ENCODE measurements at regions not wholly inside any gene's neighbourhood (a gene's known extent, or its start where the extent isn't known, plus 50 kb on each side); places are given as distances from the start of the nearest gene placed in this dataset.

DNA sequence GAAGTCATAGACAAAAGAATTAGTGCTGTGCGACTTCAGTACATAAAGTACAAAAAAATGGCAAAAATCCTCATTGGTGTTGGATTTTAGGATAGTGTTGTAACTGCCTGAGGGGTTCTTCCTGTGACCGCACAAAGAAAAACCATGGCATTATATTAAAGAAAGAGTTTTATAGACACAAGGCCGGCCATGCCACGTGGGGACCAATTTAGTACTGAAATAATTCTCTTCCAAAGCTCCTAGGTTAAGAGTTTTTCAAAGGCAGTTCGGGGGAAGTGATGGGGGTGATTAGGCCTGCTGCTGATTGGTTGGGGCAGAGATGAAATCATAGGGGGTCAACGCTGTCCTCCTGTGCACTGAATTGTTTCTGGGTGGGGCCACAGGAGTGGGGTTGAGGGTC, 150.9 kb upstream of the EEA1 start:
- no peak for TF ChIP-seq JUND (IDR thresholded peaks at IDR 0.05; ENCODE audit: low read depth)
- no peak for DNase-seq (ENCODE audit: low read depth in 1 of 2, low spot score in 1 of 2)
- in situ Hi-C loops (cut with HindIII; ENCODE audit: low pct_unique_long_range_greater_than_20kb, low sequenced_read_pairs) = no loop called here

DNA sequence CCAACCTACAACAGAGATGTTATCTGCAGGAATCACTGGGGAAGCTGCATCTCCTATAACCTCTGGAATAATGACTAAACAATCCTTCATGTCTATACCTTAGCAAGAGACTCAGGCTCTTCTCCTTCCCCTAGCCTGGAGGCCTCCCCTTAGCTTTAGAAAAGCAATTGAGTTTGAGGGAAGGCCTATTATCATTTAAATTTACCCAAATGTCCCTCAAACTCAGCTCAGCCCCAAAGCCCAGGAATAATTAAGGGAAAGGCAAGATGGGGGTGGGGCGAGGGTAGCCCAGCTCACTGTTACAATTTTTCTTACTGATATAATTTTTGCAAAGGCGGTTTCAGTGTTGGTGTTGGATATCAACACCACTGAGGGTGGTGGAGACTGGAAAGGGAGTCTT, 151.4 kb upstream of the EEA1 start:
- TF ChIP-seq JUND (IDR thresholded peaks at IDR 0.05; ENCODE audit: low read depth) = no peak
- DNase-seq (ENCODE audit: low read depth in 1 of 2, low spot score in 1 of 2) = no peak
- in situ Hi-C loops (cut with HindIII; ENCODE audit: low pct_unique_long_range_greater_than_20kb, low sequenced_read_pairs) = no loop called here

DNA sequence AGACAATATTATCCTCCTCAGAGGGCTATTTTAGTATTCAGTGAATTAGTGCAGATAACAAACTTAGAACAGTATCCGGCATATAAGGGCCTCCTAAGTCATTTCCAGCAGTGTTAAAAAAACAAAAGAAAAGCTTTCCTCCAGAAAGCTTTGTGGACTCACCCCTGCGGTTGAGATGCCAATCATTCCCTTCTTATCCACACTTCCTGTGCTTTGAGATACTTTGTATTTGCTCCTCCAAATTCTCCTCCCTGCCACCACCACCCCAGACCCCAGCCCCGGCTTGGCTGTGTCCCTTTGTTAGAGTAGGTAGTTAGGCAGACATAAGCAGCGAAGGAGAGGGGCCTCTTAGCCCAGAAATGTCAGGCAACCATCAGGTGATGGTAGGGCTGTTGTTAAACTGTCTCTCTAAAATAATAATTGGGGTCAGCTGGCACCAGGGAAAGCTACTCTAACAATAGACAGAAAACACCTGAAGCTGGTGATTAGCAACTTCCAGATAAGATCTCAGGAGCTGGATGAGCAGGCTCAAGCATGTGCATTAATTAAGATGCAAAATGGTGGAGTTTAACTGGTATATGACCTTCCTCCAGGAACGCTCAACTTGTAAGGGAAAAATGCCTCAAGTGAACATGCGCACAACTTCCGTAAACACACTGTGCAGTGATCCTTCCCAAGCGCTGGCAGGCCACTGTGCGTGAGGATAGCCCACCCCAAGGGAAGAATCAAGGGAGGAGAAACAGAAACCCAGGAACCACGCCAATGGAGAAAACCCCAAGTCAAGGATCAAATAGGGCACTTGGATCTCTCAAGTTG, 152.1 kb upstream of the EEA1 start:
- in situ Hi-C loops (cut with HindIII; ENCODE audit: low pct_unique_long_range_greater_than_20kb, low sequenced_read_pairs) = no loop called here
- no peak for TF ChIP-seq JUND (IDR thresholded peaks at IDR 0.05; ENCODE audit: low read depth)
- peak in 1 of 2 experiments; percentile 33 for DNase-seq (ENCODE audit: low read depth in 1 of 2, low spot score in 1 of 2)

DNA sequence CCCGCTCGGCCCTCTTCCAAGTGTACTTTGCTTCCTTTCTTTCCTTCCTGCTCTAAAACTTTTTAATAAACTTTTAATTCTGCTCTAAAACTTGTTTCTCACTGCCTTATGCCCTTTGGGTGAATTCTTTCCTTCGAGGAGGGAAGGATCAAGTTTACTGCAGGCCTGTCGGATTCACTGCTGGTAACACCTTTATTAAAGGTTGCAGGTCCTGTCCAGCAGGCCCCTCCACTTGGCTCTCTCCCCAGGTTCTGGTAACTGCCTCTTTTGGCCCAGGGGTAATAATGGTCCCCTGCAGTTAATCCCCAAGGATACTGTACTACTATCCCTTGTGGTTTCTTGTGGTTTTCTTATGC, 152.7 kb upstream of the EEA1 start:
- TF ChIP-seq JUND (IDR thresholded peaks at IDR 0.05; ENCODE audit: low read depth) = no peak
- in situ Hi-C loops (cut with HindIII; ENCODE audit: low pct_unique_long_range_greater_than_20kb, low sequenced_read_pairs) = no loop called here
- peak in 1 of 2 experiments; percentile 86 for DNase-seq (ENCODE audit: low read depth in 1 of 2, low spot score in 1 of 2)

DNA sequence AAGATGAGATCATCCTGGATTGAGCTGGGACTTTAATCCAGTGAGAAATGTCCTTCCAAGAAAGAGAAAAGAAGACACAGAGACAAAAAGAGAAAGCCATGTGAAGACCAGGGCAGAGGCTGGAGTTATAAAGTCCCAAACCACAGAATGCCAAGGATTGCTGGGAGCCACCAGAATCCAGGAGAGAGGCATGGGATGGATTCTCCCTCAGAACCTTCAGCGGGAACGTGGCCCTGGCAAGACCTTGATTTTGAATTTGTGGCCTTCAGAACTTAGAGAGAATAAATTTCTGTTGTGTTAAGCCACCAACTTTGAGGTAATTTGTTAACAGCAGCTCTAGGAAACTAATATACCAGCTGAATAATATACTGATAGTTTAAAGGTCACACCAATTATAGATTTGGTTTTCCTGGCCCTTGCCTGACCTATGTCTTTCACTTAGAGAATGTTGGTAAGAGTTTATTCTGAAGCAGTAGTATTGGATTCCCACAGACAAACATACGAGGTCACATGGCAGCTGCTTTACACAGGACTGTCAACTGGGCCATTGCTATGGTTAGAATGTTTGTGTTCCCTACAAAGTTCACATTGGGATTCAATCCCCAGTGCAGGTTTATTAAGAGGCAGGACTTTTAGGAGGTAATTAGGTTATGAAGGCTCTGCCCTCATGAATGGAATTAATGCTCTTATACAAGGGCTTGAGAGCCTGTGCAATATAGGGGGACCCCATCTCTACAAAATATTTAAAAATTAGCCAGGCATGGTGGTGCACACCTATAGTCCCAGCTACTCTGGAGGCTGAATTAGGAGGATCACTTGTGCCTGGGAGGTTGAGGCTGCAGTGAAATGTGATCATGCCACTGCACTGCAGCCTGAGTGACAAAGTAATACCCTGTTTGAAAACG, 156.5 kb upstream of the EEA1 start:
- peak in 1 of 2 experiments; percentile 54 for DNase-seq (ENCODE audit: low read depth in 1 of 2, low spot score in 1 of 2)
- TF ChIP-seq JUND (IDR thresholded peaks at IDR 0.05; ENCODE audit: low read depth) = no peak
- in situ Hi-C loops (cut with HindIII; ENCODE audit: low pct_unique_long_range_greater_than_20kb, low sequenced_read_pairs) = no loop called here

DNA sequence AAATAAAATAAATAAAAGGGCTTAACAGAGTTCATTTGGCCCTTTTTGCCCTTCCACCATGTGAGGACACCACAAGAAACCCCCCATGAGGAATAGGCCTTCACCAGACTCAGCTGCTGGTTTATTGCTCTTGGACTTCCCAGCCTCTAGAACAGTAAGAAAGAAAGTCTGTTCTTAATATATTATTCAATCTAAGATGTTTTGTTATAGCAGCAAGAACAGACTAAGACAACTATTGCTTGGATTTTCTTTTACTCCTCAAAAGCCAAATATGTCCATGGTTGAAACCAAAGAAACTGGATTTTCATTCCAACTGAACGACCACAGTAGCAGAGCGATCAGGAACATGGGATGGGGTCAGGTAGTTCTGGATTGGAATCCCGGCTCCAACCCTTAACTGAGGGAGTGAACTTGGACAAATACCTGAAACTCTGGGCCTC, 157.2 kb upstream of the EEA1 start:
- no peak for DNase-seq (ENCODE audit: low read depth in 1 of 2, low spot score in 1 of 2)
- TF ChIP-seq JUND (IDR thresholded peaks at IDR 0.05; ENCODE audit: low read depth) = no peak
- in situ Hi-C loops (cut with HindIII; ENCODE audit: low pct_unique_long_range_greater_than_20kb, low sequenced_read_pairs) = no loop called here

DNA sequence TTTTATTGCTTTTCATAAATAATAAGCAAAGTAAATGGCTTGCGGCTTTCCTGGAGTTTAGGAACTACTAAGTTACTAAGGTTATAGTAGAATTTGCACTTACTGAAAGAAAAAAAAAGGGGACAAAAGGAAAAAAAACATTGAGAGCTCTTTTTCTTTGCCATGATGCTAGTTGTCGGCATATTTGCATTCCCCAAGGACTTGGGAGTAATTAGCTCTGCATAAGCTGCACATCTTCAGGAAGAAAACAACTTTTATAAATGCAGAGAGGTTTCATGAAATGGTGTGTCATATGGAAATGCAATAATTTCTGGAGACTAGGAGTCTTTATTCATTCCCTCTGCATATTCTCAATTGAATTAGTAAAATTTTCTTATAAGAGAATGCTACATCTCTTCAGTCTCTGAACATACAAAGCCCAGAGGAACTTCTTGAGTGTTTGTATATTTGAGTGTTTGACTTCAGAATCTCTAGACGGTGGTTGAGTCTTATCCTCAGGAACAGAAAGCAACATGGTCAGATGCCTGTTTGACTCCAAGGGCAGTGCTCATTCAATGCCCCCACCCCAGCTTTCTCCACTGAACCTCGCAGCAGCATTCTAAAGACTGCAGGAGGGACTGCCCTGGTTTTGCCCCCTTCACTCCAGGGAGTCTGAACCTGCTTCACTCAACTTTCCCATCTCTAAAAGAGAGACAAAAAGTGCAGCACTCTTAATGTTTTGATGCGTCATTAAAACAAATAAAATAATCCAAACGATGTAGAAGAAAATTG, 158.9 kb upstream of the EEA1 start:
- in situ Hi-C loops (cut with HindIII; ENCODE audit: low pct_unique_long_range_greater_than_20kb, low sequenced_read_pairs) = no loop called here
- no peak for DNase-seq (ENCODE audit: low read depth in 1 of 2, low spot score in 1 of 2)
- TF ChIP-seq JUND (IDR thresholded peaks at IDR 0.05; ENCODE audit: low read depth) = no peak

DNA sequence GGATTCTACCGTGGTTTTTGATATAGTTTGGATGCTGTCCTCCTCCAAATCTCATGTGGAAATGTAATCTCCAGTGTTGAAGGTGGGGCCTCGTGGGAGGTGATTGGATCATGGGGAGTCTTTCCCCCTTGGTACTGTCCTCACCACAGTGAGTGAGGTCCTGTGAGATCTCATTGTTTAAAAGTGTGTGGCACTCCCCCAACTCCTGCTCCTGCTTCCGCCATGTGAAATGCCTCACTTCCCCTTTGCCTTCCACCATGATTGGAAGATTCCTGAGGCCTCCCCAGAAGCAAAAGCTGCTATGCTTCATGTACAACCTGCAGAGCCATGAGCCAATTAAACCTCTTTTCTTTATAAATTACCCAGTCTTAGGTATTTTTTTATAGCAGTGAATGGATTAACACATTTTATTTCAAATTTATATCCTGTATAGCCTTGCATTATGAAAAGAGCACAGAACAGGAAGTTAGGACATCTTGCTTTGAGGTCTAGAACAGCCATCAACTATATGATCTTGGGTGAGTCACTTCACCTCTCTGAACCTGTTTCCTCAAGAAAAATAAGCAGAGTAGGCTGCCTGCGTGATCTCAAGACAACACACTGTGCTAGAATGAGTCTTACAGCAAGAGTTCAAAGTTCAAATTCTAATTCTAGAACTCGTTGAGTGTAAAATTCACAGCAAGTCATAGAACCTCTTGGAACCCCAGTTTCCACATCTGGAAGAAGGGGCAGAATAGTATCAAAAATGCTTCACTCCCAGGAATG, 160.9 kb upstream of the EEA1 start:
- DNase-seq (ENCODE audit: low read depth in 1 of 2, low spot score in 1 of 2) = no peak
- TF ChIP-seq JUND (IDR thresholded peaks at IDR 0.05; ENCODE audit: low read depth) = no peak
- in situ Hi-C loops (cut with HindIII; ENCODE audit: low pct_unique_long_range_greater_than_20kb, low sequenced_read_pairs) = no loop called here

DNA sequence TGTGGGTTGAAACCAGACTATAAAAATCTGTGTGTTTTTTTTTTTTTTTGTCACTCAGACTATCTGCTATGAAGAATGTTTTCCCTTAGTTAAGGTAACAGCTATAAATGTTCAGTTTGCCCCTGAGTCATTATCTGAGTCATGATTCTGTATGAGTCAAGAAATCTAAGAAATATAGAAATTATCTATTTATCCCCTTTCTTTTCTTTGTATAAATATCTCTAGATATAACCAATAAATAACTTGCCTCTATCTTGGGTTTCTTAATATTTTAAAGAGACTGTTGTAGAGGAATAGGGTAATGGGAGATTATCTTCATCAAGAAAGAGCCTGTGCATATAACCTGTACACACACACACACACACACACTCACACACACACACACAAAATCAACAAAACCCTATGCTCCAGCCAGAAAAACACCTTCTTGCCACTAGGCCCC, 161.7 kb upstream of the EEA1 start:
- no peak for DNase-seq (ENCODE audit: low read depth in 1 of 2, low spot score in 1 of 2)
- no peak for TF ChIP-seq JUND (IDR thresholded peaks at IDR 0.05; ENCODE audit: low read depth)
- in situ Hi-C loops (cut with HindIII; ENCODE audit: low pct_unique_long_range_greater_than_20kb, low sequenced_read_pairs) = no loop called here

DNA sequence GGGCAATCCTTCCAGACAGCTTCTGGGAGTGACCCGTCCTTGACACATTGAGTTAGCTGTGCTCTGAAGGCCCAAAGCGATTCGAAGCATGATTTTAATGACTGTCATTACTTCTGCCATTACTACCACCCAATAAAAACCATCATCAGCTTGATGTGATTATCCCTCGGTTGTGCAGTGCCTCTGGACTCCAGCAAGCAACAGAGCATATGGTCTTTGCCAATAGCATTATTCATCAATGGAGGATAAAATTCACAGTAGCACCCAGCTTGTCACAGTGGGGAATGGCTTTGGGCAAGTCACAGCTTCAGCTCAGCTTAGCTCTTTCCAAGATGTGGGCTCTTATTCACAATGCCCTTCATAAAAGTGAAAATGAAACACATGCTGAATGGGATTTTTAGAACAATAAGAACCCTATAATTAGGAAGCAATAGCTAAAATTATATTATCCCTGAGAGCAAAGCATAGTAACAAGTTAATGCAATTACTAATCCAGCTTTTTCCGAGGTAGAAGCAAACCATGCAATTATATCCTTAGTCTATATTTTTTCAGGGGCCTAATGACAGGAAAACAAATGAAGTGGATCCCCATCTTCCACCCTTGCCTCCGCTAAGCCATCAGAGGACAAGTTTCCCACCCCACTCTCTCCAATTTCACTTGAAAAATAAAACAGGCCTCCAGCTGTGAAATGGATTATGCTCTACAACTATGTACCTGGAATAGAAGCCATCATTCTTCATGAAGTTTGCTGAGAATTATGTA, 163.0 kb upstream of the EEA1 start:
- in situ Hi-C loops (cut with HindIII; ENCODE audit: low pct_unique_long_range_greater_than_20kb, low sequenced_read_pairs) = no loop called here
- no peak for DNase-seq (ENCODE audit: low read depth in 1 of 2, low spot score in 1 of 2)
- no peak for TF ChIP-seq JUND (IDR thresholded peaks at IDR 0.05; ENCODE audit: low read depth)

DNA sequence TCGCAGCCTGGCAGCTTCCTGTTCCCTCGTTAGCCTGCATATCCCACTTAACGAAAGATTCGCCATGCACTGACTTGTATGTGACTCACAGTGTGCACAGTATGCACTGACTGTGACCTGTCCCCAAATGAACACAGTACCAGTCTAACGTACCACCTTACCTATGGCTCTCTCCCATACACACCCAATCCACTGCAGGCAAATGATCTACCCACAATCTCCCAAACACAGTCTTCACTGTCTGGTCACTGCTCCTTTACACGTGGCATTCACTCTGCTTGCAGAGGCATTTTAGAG, 163.5 kb upstream of the EEA1 start:
- in situ Hi-C loops (cut with HindIII; ENCODE audit: low pct_unique_long_range_greater_than_20kb, low sequenced_read_pairs) = no loop called here
- no peak for DNase-seq (ENCODE audit: low read depth in 1 of 2, low spot score in 1 of 2)
- TF ChIP-seq JUND (IDR thresholded peaks at IDR 0.05; ENCODE audit: low read depth) = no peak

Data from T47D (cell line).